Limb (tissue), 2 donors: ENCODE measurements at regions not wholly inside any gene's neighbourhood (a gene's known extent, or its start where the extent isn't known, plus 50 kb on each side); places are given as distances from the start of the nearest gene placed in this dataset.

Experiments
- DNase-seq, 2 donors: peaks; one replicate each; pipeline ENCODE4 v3.0.0-alpha.2; 2016; ENCODE audit errors: extremely low spot score in 2 of 2

- no peak for DNase-seq
These were observed 102.0 kb upstream of the FSTL4 start for GRCh38 chr5:133714161-133714915.

GRCh38 chr5:133713751-133714150 lies 101.4 kb upstream of the FSTL4 start:
- no peak for DNase-seq

GRCh38 chr5:133713209-133713608 lies 100.9 kb upstream of the FSTL4 start:
- no peak for DNase-seq

- no peak for DNase-seq
These were observed 100.2 kb upstream of the FSTL4 start for GRCh38 chr5:133712562-133712961.

DNA sequence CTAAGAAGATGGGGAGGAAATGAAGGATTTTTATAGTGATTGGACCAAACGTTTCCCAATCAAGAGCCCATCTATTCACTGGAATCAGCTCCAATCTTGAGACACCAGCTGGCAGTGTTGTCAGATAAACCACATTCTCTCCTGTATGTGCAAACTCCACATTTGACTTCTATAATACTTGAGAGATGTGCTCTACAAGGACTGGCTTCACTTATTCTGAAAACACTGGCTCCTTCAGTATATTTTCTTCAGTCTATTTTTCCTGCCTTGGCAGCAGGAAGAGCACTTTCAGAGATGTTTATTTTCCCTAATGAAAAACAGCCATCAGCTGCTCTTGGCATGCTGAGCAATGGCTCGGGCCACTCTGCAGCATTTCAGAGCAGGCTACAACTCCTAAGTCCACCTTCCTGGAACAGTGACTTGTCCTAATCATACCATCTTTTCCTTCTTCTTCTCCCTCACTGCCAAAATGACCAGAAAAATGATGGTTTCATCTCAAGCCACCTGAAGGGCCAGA lies 96.9 kb upstream of the FSTL4 start:
- DNase-seq = peak in 1 of 2 donors; percentile 42

- DNase-seq = no peak
These were observed 96.0 kb upstream of the FSTL4 start for GRCh38 chr5:133708331-133708850.

- DNase-seq = peak in 1 of 2 donors; percentile 25
These were observed 95.3 kb upstream of the FSTL4 start for GRCh38 chr5:133707629-133708028.

- DNase-seq = peak in 1 of 2 donors; percentile 19
These were observed 94.4 kb upstream of the FSTL4 start for GRCh38 chr5:133706506-133707430.

DNA sequence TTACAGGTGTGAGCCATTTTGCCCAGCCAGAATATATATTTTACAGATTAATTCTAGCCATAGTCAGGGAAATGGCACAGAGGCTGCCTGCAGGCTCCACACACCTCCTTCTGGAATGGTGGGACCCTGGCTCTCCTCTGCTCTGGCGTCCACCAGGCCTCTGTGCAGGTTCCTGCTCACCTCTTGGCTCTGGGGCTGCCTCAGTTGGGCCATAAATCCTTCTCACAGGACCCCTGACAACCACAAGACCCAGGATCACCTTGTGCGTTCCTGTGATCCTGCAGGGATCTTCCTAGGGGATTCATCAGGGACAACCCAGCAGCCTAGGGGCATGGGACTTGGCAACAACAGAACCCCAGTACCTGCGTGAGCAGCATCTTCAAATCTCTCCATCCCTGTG lies 93.0 kb upstream of the FSTL4 start:
- no peak for DNase-seq

GRCh38 chr5:133704411-133704810 lies 92.1 kb upstream of the FSTL4 start:
- DNase-seq = no peak

GRCh38 chr5:133703935-133704334 lies 91.6 kb upstream of the FSTL4 start:
- no peak for DNase-seq

GRCh38 chr5:133702791-133703770 lies 90.7 kb upstream of the FSTL4 start:
- peak in 1 of 2 donors; percentile 15 for DNase-seq

- DNase-seq = peak in 1 of 2 donors; percentile 6
These were observed 89.5 kb upstream of the FSTL4 start for GRCh38 chr5:133701871-133702270.

GRCh38 chr5:133700251-133700650 lies 87.9 kb upstream of the FSTL4 start:
- DNase-seq = peak in 1 of 2 donors; percentile 6

DNA sequence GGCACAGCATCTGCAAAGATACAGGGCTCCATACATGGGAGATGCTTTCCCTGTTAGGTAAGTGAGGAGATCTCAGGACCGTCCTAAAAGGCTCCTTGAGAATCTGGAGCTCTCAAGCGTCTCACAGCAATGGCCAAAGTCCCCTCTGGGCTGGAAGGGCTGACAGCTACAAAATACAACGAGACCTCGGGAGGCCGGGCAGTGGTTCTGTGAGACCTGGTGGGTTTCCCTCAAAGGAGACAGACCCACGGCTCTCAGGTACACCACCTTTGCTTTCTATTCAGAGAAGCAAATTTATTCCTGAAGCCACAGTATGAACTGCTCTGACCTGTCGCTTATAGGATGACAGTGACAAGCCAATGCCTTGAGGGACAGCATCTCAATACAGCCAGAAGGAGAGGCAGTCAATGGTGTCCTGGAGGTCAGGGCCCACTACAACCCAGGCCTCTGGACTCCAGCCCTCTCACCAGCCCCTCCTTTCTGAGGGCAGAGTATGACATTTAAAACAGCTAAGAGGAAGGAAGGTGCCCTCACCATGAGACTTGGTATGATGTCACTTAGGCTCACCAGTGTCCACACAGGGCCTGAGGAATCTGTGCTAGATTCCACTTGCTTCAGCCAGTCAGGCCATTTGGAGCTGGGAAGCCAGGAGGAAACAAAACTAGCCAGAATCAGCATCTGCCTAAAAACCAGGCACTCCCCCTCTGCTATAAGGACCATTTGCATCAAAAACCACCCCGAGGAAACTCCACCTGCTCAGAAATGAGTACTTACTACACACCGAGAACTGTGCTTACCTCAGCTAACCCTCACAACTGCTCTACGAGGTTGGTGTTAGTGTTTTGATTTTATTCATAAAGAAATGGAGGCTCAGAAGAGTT lies 86.5 kb upstream of the FSTL4 start:
- DNase-seq = peak in 1 of 2 donors; percentile 6

GRCh38 chr5:133698259-133698554 lies 85.9 kb upstream of the FSTL4 start:
- peak in 1 of 2 donors; percentile 8 for DNase-seq

DNA sequence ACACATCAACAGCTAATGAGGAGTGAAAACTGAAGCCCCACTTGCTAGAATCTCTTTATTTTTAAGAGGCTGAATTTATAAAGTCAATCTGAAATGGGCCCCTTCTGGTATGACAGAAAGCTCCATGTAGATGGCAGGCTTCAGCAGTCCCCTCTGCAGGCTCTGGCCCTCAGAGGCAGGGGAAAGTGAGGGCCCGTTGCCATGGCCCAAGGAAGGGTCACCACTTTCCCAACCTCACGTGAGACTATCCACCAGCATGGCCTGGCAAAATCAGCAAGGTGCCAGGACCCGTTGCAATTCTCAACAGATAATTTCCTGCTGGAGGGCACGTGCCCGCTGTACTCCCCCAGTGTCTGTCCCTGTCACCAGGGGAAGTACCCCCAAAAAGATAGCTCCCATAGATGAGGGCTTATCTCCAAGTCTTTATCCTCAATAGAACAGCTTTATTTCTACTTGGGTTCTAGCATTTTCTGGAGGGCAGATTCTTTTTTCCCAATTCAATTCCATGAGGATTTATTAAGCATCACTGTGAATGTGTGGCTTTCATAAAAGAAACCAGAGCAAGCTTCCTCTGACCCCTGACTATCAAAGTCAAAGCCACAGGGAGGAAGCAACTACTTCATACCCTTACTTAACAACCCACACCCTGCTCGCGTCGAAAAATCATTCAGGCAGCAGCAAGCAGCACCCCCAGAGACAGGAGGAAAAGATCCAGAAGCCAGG lies 85.4 kb upstream of the FSTL4 start:
- peak in 1 of 2 donors; percentile 3 for DNase-seq

DNA sequence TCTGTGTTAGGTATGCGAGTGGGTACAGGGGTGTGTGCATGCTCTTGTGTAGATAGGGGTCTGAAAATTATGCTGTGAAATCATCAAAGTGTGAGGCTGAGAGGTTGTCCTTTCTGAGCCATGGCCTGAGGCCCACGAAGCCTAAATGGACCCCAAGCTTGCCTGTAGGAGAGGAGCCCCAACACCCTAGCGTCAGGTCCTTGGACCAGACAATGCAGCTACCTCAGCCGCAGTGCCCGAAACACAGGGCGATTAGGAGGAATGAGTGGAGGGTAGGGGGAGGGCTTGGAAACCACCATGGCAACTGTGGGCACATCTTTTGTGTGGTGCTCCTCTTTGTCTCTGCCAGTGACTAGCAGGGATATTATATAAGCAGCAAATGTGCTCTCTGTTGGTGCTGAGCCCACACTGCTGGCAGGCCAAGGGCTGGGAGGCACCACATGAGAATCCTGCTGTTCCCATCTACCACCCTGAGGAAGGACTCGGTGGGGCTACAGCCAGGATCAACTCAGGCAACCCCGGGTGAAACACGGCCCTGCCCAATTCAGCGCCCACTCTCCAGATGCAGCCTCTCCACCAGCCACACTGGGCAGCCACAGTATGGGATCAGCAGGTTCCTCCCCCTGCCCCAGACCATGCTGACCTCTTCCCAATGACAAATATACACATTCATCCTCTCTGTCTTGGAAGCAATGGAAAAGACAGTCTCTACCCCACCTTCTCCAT lies 84.6 kb upstream of the FSTL4 start:
- DNase-seq = no peak
